ENCODE measurements at regions not wholly inside any gene's neighbourhood (a gene's known extent, or its start where the extent isn't known, plus 50 kb on each side); places are given as distances from the start of the nearest gene placed in this dataset.

GRCh38 chr9:2321523-2322148 lies 300.0 kb upstream of the VLDLR start:
- DNase-seq = no peak
- H3K27ac ChIP-seq = no peak overlapping the region
- H3K27me3 ChIP-seq (ENCODE audit: insufficient read depth, low read depth, severe bottlenecking) = no peaks in the 10 kb centered on the region
- no peak for TF ChIP-seq CTCF (IDR thresholded peaks at IDR 0.05; ENCODE audit: low read depth, low read length)
- no peaks in the 10 kb centered on the region for H3K9me3 ChIP-seq (ENCODE audit: severe bottlenecking)
- H3K36me3 ChIP-seq = no peaks in the 10 kb centered on the region
- no peak overlapping the region for H3K4me3 ChIP-seq (ENCODE audit: low read depth, low read length)

- no peaks in the 10 kb centered on the region for H3K36me3 ChIP-seq
- no peak for TF ChIP-seq CTCF (IDR thresholded peaks at IDR 0.05; ENCODE audit: low read depth, low read length)
- no peaks in the 10 kb centered on the region for H3K27me3 ChIP-seq (ENCODE audit: insufficient read depth, low read depth, severe bottlenecking)
- no peaks in the 10 kb centered on the region for H3K9me3 ChIP-seq (ENCODE audit: severe bottlenecking)
- no peak for DNase-seq
- no peak overlapping the region for H3K27ac ChIP-seq
- no peak overlapping the region for H3K4me3 ChIP-seq (ENCODE audit: low read depth, low read length)
Observed at GRCh38 chr9:2324742-2325141, 296.8 kb upstream of the VLDLR start.

- no peaks in the 10 kb centered on the region for H3K36me3 ChIP-seq
- TF ChIP-seq CTCF (IDR thresholded peaks at IDR 0.05; ENCODE audit: low read depth, low read length) = no peak
- no peaks in the 10 kb centered on the region for H3K9me3 ChIP-seq (ENCODE audit: severe bottlenecking)
- H3K27me3 ChIP-seq (ENCODE audit: insufficient read depth, low read depth, severe bottlenecking) = no peaks in the 10 kb centered on the region
- no peak for DNase-seq
- H3K27ac ChIP-seq = no peak overlapping the region
- H3K4me3 ChIP-seq (ENCODE audit: low read depth, low read length) = no peak overlapping the region
Observed at GRCh38 chr9:2332663-2333062, 288.9 kb upstream of the VLDLR start.

- no peaks in the 10 kb centered on the region for H3K9me3 ChIP-seq (ENCODE audit: severe bottlenecking)
- H3K27me3 ChIP-seq (ENCODE audit: insufficient read depth, low read depth, severe bottlenecking) = no peaks in the 10 kb centered on the region
- no peaks in the 10 kb centered on the region for H3K36me3 ChIP-seq
- H3K27ac ChIP-seq = no peak overlapping the region
- H3K4me3 ChIP-seq (ENCODE audit: low read depth, low read length) = no peak overlapping the region
- no peak for DNase-seq
- no peak for TF ChIP-seq CTCF (IDR thresholded peaks at IDR 0.05; ENCODE audit: low read depth, low read length)
Observed at GRCh38 chr9:2335260-2335659, 286.3 kb upstream of the VLDLR start.

DNA sequence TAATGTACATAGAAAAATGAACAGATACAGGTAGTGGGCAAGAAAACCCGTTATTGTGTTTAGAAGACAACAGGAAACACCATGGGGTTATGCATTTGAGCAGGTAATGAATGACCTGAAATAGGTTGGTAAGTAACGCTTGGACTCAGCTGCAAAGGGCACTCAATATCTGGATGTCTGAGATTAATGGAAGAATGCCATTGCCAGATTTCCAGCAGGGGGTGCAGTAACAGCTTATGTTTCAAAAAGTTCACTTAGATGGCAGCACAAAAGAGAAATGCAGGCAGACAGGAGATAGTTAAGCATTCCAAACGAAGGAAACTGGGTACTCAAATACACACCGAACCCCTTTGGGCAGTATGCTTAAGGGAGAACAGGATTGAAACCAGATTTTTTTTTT lies 285.5 kb upstream of the VLDLR start:
- no peak overlapping the region for H3K27ac ChIP-seq
- H3K9me3 ChIP-seq (ENCODE audit: severe bottlenecking) = no peaks in the 10 kb centered on the region
- TF ChIP-seq CTCF (IDR thresholded peaks at IDR 0.05; ENCODE audit: low read depth, low read length) = no peak
- H3K27me3 ChIP-seq (ENCODE audit: insufficient read depth, low read depth, severe bottlenecking) = no peaks in the 10 kb centered on the region
- DNase-seq = no peak
- no peaks in the 10 kb centered on the region for H3K36me3 ChIP-seq
- H3K4me3 ChIP-seq (ENCODE audit: low read depth, low read length) = no peak overlapping the region

DNA sequence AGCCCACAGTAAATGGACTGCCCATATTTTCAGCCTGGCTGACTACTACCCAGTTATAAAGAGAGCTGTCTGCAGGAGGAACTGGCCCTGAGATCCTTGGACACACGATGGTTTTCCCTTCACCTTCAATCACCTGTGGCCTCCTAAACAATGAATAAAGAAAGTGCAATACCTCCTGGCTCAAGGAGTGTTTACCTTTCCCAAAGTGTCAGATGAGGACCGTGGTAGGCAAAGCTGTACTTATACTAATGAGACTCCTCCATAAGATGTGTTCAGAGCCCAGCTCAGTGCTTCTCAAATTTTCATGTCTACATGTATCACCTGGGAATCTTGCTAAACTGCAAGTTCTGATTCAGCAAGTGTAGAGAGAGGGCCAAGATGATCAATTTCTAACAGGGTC lies 284.5 kb upstream of the VLDLR start:
- Histone ChIP-seq H3K9me3 (ENCODE audit: severe bottlenecking) (no peaks in the 10 kb centered on the region), H3K36me3 (no peaks in the 10 kb centered on the region), H3K27ac (no peak overlapping the region), H3K4me3 (ENCODE audit: low read depth, low read length) (no peak overlapping the region), H3K27me3 (ENCODE audit: insufficient read depth, low read depth, severe bottlenecking) (no peaks in the 10 kb centered on the region)
- TF ChIP-seq CTCF (IDR thresholded peaks at IDR 0.05; ENCODE audit: low read depth, low read length) = no peak
- no peak for DNase-seq
